ENCODE measurements at regions not wholly inside any gene's neighbourhood (a gene's known extent, or its start where the extent isn't known, plus 50 kb on each side); places are given as distances from the start of the nearest gene placed in this dataset.

GRCh38 chr11:27191639-27192038, 151.0 kb downstream of the BBOX1 start:
- no peak for TF ChIP-seq CTCF (IDR thresholded peaks at IDR 0.05)
- Mint-ChIP-seq H3K27me3 (ENCODE audit: unreplicated experiment) (peaks cover 5% of the 10 kb centered on the region), H3K4me3 (ENCODE audit: unreplicated experiment) (no peak overlapping the region), H3K36me3 (ENCODE audit: unreplicated experiment) (peaks cover 3% of the 10 kb centered on the region), H3K4me1 (ENCODE audit: unreplicated experiment) (peaks cover 5% of the 10 kb centered on the region), H3K9me3 (ENCODE audit: unreplicated experiment) (peaks cover 1% of the 10 kb centered on the region), H3K27ac (ENCODE audit: unreplicated experiment) (no peak overlapping the region)
- no peak for DNase-seq (ENCODE audit: extremely low spot score, unreplicated experiment)

GRCh38 chr11:27188696-27189095, 148.1 kb downstream of the BBOX1 start:
- DNase-seq (ENCODE audit: extremely low spot score, unreplicated experiment), result no peak
- TF ChIP-seq CTCF (IDR thresholded peaks at IDR 0.05), result no peak
- H3K4me1 Mint-ChIP-seq (ENCODE audit: unreplicated experiment), result peaks cover 13% of the 10 kb centered on the region
- peaks cover 6% of the 10 kb centered on the region for H3K36me3 Mint-ChIP-seq (ENCODE audit: unreplicated experiment)
- H3K9me3 Mint-ChIP-seq (ENCODE audit: unreplicated experiment), result peaks cover 4% of the 10 kb centered on the region
- no peak overlapping the region for H3K4me3 Mint-ChIP-seq (ENCODE audit: unreplicated experiment)
- H3K27ac Mint-ChIP-seq (ENCODE audit: unreplicated experiment), result no peak overlapping the region
- H3K27me3 Mint-ChIP-seq (ENCODE audit: unreplicated experiment), result peaks cover 5% of the 10 kb centered on the region

GRCh38 chr11:27187848-27188621, 147.4 kb downstream of the BBOX1 start:
- Mint-ChIP-seq H3K9me3 (ENCODE audit: unreplicated experiment) (peaks cover 4% of the 10 kb centered on the region), H3K27me3 (ENCODE audit: unreplicated experiment) (peaks cover 6% of the 10 kb centered on the region), H3K27ac (ENCODE audit: unreplicated experiment) (no peak overlapping the region), H3K4me1 (ENCODE audit: unreplicated experiment) (peaks cover 13% of the 10 kb centered on the region), H3K36me3 (ENCODE audit: unreplicated experiment) (peaks cover 3% of the 10 kb centered on the region), H3K4me3 (ENCODE audit: unreplicated experiment) (no peak overlapping the region)
- no peak for TF ChIP-seq CTCF (IDR thresholded peaks at IDR 0.05)
- DNase-seq (ENCODE audit: extremely low spot score, unreplicated experiment), result no peak

GRCh38 chr11:27187075-27187847, 146.6 kb downstream of the BBOX1 start:
- no peak for DNase-seq (ENCODE audit: extremely low spot score, unreplicated experiment)
- H3K4me1 Mint-ChIP-seq (ENCODE audit: unreplicated experiment), result peaks cover 13% of the 10 kb centered on the region
- no peak overlapping the region for H3K4me3 Mint-ChIP-seq (ENCODE audit: unreplicated experiment)
- peaks cover 4% of the 10 kb centered on the region for H3K9me3 Mint-ChIP-seq (ENCODE audit: unreplicated experiment)
- no peak overlapping the region for H3K27ac Mint-ChIP-seq (ENCODE audit: unreplicated experiment)
- H3K27me3 Mint-ChIP-seq (ENCODE audit: unreplicated experiment), result peaks cover 12% of the 10 kb centered on the region
- TF ChIP-seq CTCF (IDR thresholded peaks at IDR 0.05), result no peak
- H3K36me3 Mint-ChIP-seq (ENCODE audit: unreplicated experiment), result peaks cover 3% of the 10 kb centered on the region

GRCh38 chr11:27186580-27186979, 146.0 kb downstream of the BBOX1 start:
- no peak overlapping the region for H3K27ac Mint-ChIP-seq (ENCODE audit: unreplicated experiment)
- DNase-seq (ENCODE audit: extremely low spot score, unreplicated experiment), result no peak

More at GRCh38 chr11:27186580-27186979, 146.0 kb downstream of the BBOX1 start:
- H3K4me3 Mint-ChIP-seq (ENCODE audit: unreplicated experiment), result no peak overlapping the region
- H3K27me3 Mint-ChIP-seq (ENCODE audit: unreplicated experiment), result peaks cover 17% of the 10 kb centered on the region
- H3K4me1 Mint-ChIP-seq (ENCODE audit: unreplicated experiment), result peaks cover 13% of the 10 kb centered on the region
- H3K9me3 Mint-ChIP-seq (ENCODE audit: unreplicated experiment), result peaks cover 4% of the 10 kb centered on the region
- H3K36me3 Mint-ChIP-seq (ENCODE audit: unreplicated experiment), result peaks cover 3% of the 10 kb centered on the region
- TF ChIP-seq CTCF (IDR thresholded peaks at IDR 0.05), result no peak
